T47D (cell line): ENCODE measurements at regions not wholly inside any gene's neighbourhood (a gene's known extent, or its start where the extent isn't known, plus 50 kb on each side); places are given as distances from the start of the nearest gene placed in this dataset.

Source experiments
- DNase-seq, 2 experiments: peaks; one replicate each; pipeline versions ENCODE4 v3.0.0 to v3.0.0-alpha.2; 2011 to 2012; ENCODE audit warnings: low read depth in 1 of 2, low spot score in 1 of 2
- JUND ChIP-seq: IDR thresholded peaks from 2 replicates; pipeline ENCODE4 v1.6.1; 2012; ENCODE audit warnings: low read depth
- in situ Hi-C: cut with HindIII; loops from 2 replicates; pipeline ENCODE4 v1.10.0; 2016; ENCODE audit warnings: low sequenced_read_pairs, low pct_unique_long_range_greater_than_20kb

DNA sequence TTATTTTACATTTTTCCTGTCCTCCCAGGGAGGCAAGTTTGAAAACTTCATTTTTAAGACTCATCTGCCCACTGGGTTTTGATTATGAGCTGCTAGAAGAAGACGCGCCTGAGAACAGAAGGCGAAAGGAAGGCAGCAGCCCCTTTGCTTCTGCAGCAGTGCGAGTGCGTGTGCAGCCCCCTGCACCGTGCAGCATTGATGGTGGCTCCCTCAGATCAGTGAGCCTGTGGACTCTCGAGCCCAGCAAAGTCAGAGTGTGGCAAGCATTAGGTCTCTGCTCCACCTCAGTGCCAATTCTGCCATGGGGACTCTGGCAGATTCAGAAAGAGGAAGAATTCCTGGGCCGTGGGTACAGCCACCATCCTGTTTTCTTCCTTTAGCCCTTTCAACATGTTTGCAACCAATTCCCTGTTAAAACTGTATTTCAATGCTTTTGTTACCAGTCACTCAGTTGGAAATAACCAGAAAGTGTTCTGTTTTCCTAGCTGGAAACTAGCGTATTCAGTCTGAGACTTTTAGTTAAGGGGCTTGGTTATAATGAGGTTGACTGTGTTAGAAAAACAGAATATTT, 134.8 kb upstream of the OGFRL1 start:
- in situ Hi-C loops: no loop called here
- DNase-seq: no peak
- TF ChIP-seq JUND: no peak

DNA sequence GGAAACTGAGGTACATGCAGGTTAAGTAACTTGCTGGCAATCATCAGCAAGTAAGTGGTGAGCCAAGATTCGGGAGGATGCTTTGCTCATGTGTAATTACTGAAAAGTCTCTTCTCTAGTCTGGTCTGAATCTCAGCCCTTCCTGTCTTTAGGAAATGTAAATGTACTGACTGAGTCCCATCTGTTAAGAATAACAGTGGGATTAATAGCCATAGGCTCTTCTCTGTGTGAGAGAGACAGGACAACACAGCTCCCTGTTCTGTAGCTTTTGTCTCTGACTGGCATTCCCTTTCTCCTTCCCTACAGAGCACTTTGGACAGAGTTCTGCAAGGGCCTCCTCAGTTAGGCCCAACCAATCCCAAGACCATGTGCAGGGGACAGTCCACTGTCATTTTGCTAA, 131.3 kb upstream of the OGFRL1 start:
- in situ Hi-C loops: no loop called here
- no peak for TF ChIP-seq JUND
- DNase-seq: no peak

DNA sequence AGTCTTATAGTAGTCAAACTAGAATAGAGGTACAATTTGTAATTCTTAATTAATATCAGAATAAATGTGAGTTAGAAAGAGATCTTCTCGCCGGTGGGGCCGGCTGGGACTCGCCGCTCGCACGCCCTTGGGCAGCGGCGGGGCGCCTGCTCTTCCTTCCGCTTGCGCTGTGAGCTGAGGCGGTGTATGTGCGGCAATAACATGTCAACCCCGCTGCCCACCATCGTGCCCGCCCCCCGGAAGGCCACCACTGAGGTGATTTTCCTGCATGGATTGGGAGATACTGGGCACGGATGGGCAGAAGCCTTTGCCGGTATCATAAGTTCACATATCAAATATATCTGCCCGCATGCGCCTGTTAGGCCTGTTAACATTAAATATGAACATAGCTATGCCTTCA, 123.7 kb upstream of the OGFRL1 start:
- in situ Hi-C loops: no loop called here
- TF ChIP-seq JUND: no peak
- DNase-seq: no peak

DNA sequence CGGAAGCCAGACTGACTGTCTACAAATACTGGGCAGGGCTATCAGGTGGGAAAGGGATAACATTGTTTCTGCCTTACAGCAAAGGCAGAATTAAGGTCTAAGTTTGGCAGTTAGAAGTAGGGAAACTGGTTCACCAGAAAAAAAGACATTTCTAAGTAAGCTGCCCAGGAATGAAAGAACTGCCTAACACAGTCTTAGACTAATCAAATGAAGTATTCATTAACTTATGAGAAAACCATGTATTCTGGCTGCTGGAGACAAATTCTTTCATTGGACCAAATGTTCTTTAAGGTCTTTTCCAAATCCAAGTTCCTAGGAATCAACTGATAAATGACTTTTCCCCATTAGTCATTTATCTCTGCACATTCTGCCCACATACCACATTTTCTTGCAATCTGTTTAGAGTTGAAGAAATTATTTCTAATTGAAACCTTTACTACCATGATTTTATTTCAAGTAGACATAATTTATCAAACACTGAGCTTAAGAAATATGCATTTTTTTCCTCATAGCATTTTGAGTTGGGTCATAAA, 120.3 kb upstream of the OGFRL1 start:
- in situ Hi-C loops: no loop called here
- DNase-seq: no peak
- TF ChIP-seq JUND: no peak

DNA sequence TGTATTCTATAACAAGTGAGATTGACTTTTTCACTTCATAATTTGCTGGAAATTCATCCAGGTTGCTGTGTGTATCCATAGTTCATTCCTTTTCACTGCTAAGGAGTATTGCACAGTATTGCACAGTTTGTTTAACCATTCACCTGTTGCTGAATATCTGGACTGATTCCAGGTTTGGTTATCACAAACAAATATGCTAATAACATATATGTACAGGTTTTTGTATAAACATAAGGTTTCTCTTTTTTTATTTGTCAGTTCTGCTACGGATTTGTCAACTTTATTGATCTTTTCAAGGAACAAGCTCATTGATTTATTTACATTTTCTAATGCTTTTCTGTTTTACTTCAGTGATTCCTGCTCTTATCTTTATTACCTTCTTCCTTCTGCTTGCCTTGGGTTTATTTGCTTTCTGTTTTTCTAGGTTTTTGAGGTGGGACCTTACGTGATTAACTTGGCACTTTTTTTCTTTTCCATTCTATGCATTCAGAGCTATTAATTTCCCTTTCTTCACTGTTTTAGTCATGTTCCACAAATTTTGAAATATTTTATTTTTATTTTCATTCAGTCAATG, 117.0 kb upstream of the OGFRL1 start:
- no peak for DNase-seq
- in situ Hi-C loops: no loop called here
- no peak for TF ChIP-seq JUND

DNA sequence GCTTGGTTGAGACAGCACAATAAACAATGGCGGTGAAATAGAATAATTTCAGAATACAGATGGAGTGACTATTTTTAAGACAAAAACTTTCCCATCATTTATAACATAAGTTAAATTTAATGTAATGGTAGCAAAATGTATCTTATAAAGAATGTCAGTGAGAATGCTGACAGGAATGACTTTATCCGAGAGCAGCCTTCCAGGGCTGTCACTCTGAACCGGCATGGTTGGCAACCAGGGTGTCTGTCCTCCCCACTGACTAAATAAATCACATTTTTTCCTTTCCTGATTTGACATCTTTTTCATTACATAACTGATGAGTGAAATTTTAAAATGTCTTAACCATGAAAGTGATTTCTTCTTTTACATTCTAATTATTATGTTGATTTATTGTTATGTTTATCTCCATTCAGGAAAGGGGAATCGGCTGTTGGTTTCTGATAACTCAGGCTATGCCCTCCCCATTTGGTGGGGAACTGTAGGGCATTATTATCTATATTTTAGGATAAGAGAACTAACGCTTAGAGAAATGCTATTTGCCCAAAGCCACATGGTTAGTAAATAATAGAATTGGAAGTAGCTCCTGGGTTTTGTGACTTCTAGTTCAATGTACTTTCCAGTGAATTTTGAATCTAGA, 109.2 kb upstream of the OGFRL1 start:
- in situ Hi-C loops: no loop called here
- no peak for TF ChIP-seq JUND

DNA sequence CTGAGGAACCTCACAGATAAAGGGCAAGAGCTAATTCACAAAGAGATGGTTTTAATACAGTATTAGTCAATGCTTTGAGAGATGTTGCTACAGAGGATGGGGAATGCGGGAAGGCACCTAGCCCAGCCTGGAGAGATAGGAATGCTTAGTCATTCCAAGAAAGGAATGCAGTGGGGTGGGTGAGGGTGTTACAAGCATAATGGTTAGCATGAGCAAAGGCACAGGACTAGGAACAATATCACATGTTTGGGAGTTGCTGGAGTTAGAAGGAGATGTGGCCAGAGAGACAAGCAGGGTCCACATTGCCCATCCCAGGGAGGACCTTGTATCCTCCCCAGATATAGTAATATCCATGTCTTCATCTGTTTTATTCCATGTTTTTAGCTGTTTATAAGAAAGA, 107.0 kb upstream of the OGFRL1 start:
- in situ Hi-C loops: no loop called here
- TF ChIP-seq JUND: no peak
- peak in 1 of 2 experiments; percentile 37 for DNase-seq

More for the DNA sequence above, 109.2 kb upstream of the OGFRL1 start:
- DNase-seq: no peak

DNA sequence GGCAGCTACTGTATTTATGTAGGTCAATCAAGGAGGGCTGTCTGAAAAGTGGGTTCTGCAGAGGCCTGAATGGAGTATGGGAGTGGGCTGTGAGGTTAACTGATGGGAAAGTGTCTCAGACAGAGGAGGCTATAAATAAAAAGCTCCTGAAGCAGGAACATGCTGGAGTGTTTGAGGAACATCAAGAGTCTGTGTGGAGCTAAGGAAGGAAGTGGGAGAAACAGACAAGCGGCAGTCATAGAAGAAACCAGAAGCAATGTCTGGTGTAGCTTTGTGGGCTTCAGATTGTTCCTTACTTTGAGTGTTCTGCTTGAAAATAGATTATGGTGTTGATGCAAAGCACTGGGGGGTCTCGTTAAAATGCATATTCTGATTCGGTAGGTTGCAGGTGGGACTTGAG, 101.5 kb upstream of the OGFRL1 start:
- TF ChIP-seq JUND: no peak
- in situ Hi-C loops: no loop called here

DNA sequence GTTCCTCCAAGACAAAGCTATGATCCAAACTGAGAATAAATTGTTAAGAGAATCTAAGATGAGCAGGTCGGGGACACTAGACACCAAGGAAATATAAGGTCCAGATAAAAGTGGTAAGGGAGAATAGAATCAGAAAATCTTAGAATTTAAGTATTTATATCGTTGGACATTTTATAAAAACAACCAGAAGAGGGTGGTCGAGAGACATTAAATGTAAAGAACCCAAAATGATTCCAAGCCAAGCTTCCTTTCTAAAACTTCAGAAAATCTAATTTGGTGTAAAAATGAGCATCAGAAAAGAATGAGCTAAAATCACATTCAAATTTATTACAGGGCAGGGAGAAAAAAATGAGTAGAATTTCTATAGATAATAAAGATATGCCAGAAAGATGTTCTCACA, 97.8 kb upstream of the OGFRL1 start:
- TF ChIP-seq JUND: no peak
- in situ Hi-C loops: no loop called here
- peak in 1 of 2 experiments; percentile 48 for DNase-seq

More for the DNA sequence above, 101.5 kb upstream of the OGFRL1 start:
- DNase-seq: no peak

DNA sequence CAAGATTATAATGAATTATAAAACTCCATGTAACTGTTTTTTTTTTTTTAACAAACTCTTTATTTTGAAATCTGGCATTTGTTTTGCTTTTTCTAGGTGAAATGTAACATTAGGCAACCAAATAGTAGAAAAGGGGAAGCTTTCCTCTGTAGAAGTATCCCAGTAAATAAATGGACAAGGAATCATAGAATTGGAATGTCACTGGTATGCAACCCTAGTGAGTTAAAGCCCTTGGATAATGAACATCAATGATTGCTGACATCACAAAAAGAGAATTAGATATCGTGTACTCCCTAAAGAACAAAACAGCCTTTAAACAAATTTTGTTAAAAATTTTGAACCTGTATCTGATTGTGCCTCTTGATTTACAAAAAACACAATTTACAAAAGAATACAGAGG, 93.9 kb upstream of the OGFRL1 start:
- in situ Hi-C loops: no loop called here
- no peak for TF ChIP-seq JUND
- no peak for DNase-seq

DNA sequence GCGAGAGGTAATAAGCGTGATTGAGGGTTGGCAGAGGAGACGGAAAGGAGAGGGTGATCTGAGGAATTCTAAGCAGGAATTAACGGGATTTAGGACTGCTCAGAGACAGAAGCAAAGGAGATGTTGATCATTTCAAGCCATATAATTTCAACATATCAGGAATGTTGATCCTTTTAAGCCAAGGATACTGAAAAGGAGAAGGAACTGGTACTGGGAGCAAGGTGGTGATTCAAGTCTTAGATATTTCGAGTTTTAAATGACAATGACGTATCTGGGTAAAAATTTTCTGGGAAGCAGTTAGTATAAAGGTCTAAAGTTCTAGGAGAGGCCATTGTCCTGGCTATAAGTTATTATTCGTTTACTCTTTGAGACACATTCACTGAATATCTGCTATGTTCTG, 91.3 kb upstream of the OGFRL1 start:
- in situ Hi-C loops: no loop called here
- no peak for DNase-seq
- no peak for TF ChIP-seq JUND

DNA sequence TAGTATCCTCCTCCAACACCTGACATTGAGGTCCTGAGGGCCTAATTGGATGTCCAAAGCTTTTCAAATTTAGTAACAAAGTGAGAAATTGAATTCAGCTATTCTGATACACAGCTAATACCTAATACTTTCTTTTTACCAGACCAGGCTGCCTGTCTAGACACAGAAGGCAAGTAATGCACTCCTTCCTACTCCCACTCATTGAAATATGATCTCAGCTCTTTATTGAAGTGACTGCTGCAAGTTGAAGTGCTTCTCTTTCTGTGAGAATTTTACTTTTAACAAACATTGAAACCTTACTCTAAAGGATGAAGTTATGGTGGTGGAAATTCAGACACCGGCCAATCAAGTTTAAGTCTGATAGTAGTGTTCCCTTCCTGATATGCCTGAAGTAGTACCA, 90.8 kb upstream of the OGFRL1 start:
- in situ Hi-C loops: no loop called here
- DNase-seq: no peak
- TF ChIP-seq JUND: no peak

DNA sequence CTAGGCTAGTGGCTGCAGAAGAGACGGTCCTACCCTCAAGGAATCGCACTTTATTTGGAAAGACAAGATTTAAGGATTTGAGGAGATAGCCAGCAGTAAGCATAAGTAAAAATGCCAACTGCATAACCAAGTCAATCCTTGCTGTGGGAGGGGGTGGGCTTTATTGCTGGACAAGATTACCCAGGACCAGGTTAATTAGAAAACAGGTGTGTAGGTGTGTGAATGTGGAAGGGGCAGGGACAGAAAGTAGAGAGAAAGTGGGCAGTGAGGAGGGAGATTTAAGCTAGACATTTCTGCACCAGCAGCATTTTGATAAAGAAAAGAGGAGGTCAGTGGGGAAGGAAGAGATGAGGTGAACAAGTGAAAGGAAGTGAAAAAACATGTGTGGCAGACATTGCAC, 89.7 kb upstream of the OGFRL1 start:
- DNase-seq: no peak
- in situ Hi-C loops: no loop called here
- TF ChIP-seq JUND: no peak

DNA sequence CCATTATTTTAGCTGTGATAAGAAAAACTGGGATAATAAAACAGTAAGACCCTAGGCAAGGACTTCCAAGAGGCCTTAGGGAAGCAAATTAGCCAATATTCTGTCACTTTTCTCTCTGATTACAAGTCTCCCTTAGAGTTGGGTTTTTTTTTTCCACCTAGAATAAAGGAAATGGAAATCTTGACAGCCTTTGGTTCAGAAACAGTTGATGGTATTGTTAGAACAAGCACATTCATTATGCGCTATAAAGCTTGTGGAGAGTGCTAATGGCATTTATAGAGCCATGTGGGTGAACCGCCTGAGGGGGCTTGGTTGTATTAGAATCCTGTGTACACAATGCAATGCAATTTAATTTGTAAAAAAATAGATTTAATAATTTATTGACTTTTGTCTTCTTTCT, 88.9 kb upstream of the OGFRL1 start:
- in situ Hi-C loops: no loop called here
- DNase-seq: no peak
- no peak for TF ChIP-seq JUND
